SU-DHL-6 (cell line): ENCODE measurements at regions not wholly inside any gene's neighbourhood (a gene's known extent, or its start where the extent isn't known, plus 50 kb on each side); places are given as distances from the start of the nearest gene placed in this dataset.

ENCODE experiments used
- H2AFZ ChIP-seq: fragments of 200-600 bp; sonication (generic); 2 replicates; pipeline ENCODE4 v1.6.1; 2014; ENCODE audit warnings: low read depth, mild to moderate bottlenecking, moderate library complexity, mixed read lengths, antibody characterized with exemption, low read length; ENCODE audit not compliant: severe bottlenecking
- H3F3A ChIP-seq: fragments of 200-600 bp; shearing (Covaris generic); 2 replicates; pipeline ENCODE4 v1.6.0; 2016; ENCODE audit warnings: antibody characterized with exemption, mild to moderate bottlenecking; ENCODE audit not compliant: insufficient read depth
- H3K27ac ChIP-seq: fragments of 200-600 bp; sonication (generic); 2 replicates; pipeline ENCODE4 v1.5.1; 2016; ENCODE audit warnings: low read depth, mild to moderate bottlenecking, low read length, moderate library complexity, mixed read lengths
- H3K27me3 ChIP-seq: fragments of 200-600 bp; sonication (generic), shearing (Covaris generic); 2 replicates; pipeline ENCODE4 v1.6.0; 2014; ENCODE audit warnings: mild to moderate bottlenecking, low read length
- H3K36me3 ChIP-seq: fragments of 200-600 bp; sonication (generic); 2 replicates; pipeline ENCODE4 v1.6.1; 2014; ENCODE audit warnings: mild to moderate bottlenecking, low read length, mixed read lengths
- H3K4me2 ChIP-seq: fragments of 300-600, 200-600 bp; shearing (Covaris generic), sonication (generic); 2 replicates; pipeline ENCODE4 v1.6.0; 2014; ENCODE audit warnings: low read length, low read depth, mild to moderate bottlenecking; ENCODE audit not compliant: poor library complexity, severe bottlenecking
- H3K4me3 ChIP-seq: fragments of 200-600 bp; sonication (generic); 2 replicates; pipeline ENCODE4 v1.5.1; 2014; ENCODE audit warnings: antibody characterized with exemption, low read length, mild to moderate bottlenecking, mixed read lengths; ENCODE audit not compliant: insufficient read depth, poor library complexity, severe bottlenecking
- H3K79me2 ChIP-seq: fragments of 200-600 bp; sonication (generic); 2 replicates; pipeline ENCODE4 v1.6.1; 2014; ENCODE audit warnings: mild to moderate bottlenecking, low read length, moderate library complexity; ENCODE audit not compliant: insufficient read depth
- H3K9ac ChIP-seq: fragments of 200-600 bp; sonication (generic); 2 replicates; pipeline ENCODE4 v1.7.0; 2014; ENCODE audit warnings: mild to moderate bottlenecking, low read length
- H3K9me2 ChIP-seq: fragments of 200-600 bp; sonication (generic); replicated peaks from 2 replicates; pipeline ENCODE4 v1.6.1; 2014; ENCODE audit warnings: low read length; ENCODE audit not compliant: insufficient read depth
- H3K9me3 ChIP-seq: fragments of 200-600 bp; sonication (generic); 2 replicates; pipeline ENCODE4 v1.6.1; 2014; ENCODE audit warnings: low read length, mixed read lengths; ENCODE audit not compliant: insufficient read depth
- H4K20me1 ChIP-seq: fragments of 200-600 bp; sonication (generic); 2 replicates; pipeline ENCODE4 v1.6.1; 2014; ENCODE audit warnings: low read depth, mild to moderate bottlenecking, antibody characterized with exemption, low read length, moderate library complexity, mixed read lengths
- EZH2phosphoT487 ChIP-seq: fragments of 200-600 bp; sonication (generic), shearing (Covaris generic); conservative IDR thresholded peaks from 2 replicates; pipeline ENCODE4 v1.6.1; 2018; ENCODE audit warnings: mild to moderate bottlenecking, antibody characterized with exemption, low read length, moderate library complexity, mixed read lengths
- TF ChIP-seq, protein P1 (sequence below): fragments of 200-600 bp; sonication (generic); IDR thresholded peaks from one replicate; pipeline ENCODE4 v1.5.1; 2017; ENCODE audit warnings: antibody characterized with exemption, mild to moderate bottlenecking, low read length, moderate library complexity; ENCODE audit not compliant: insufficient read depth, poor library complexity, severe bottlenecking

DNA sequence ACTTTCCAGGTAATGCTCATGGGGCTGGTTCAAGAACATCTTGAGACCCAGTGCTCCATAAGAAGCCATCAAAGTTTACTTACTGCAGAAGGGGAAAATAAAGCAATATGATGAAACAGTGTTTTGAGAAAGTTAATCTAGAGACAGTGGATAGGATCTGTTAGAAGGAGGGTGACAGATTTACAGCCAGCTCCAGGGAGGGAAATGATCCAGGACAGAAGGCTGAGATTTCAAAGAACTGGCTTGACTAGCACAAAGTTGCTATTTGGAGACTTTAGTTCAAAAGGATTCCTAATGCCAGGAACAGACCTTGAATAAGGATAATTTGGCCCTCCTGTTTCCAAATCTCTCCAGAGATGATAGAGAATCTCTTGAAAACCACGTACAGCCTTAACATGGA is 166.5 kb upstream of the NECTIN3 start:
- no peaks in the 10 kb centered on the region for H4K20me1 ChIP-seq
- H3K9me3 ChIP-seq, result no peaks in the 10 kb centered on the region
- H3K79me2 ChIP-seq, result no peaks in the 10 kb centered on the region
- no peaks in the 10 kb centered on the region for H3K36me3 ChIP-seq
- H3F3A ChIP-seq, result no peaks in the 10 kb centered on the region
- TF ChIP-seq EZH2phosphoT487, result no peak
- TF ChIP-seq, protein P1, sequence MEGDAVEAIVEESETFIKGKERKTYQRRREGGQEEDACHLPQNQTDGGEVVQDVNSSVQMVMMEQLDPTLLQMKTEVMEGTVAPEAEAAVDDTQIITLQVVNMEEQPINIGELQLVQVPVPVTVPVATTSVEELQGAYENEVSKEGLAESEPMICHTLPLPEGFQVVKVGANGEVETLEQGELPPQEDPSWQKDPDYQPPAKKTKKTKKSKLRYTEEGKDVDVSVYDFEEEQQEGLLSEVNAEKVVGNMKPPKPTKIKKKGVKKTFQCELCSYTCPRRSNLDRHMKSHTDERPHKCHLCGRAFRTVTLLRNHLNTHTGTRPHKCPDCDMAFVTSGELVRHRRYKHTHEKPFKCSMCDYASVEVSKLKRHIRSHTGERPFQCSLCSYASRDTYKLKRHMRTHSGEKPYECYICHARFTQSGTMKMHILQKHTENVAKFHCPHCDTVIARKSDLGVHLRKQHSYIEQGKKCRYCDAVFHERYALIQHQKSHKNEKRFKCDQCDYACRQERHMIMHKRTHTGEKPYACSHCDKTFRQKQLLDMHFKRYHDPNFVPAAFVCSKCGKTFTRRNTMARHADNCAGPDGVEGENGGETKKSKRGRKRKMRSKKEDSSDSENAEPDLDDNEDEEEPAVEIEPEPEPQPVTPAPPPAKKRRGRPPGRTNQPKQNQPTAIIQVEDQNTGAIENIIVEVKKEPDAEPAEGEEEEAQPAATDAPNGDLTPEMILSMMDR, result no peak
- no peaks in the 10 kb centered on the region for H3K27me3 ChIP-seq
- H3K9ac ChIP-seq, result no peak overlapping the region
- H3K9me2 ChIP-seq, result no peaks in the 10 kb centered on the region
- H2AFZ ChIP-seq, result no peak overlapping the region
- no peak overlapping the region for H3K27ac ChIP-seq
- no peak overlapping the region for H3K4me2 ChIP-seq
- H3K4me3 ChIP-seq, result no peak overlapping the region

DNA sequence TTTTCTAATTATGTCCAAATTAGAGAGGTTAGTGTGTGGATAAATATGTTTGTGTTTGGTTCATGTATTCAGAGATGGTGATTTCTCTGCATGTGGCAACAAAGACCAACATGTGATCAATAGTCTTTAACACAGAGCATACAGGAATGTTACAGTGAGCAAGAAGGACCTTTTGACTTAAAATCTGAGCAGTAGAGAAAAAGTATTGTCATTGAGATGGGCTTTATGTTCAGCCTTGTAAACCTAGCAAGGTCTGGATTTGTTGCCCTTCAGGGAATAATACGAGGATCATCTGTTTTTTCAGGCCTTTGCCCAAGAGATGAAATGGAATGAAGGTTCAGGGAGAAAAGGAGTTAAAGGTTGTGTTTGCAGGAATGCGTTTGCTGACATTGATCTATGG is 161.8 kb upstream of the NECTIN3 start:
- H3K27ac ChIP-seq, result no peak overlapping the region
- no peaks in the 10 kb centered on the region for H3K9me2 ChIP-seq
- H3K36me3 ChIP-seq, result no peaks in the 10 kb centered on the region
- TF ChIP-seq, protein P1, result no peak
- no peak for TF ChIP-seq EZH2phosphoT487
- H2AFZ ChIP-seq, result no peak overlapping the region
- no peak overlapping the region for H3K4me3 ChIP-seq
- H3F3A ChIP-seq, result no peaks in the 10 kb centered on the region
- no peak overlapping the region for H3K4me2 ChIP-seq
- no peaks in the 10 kb centered on the region for H4K20me1 ChIP-seq
- H3K79me2 ChIP-seq, result no peaks in the 10 kb centered on the region
- no peak overlapping the region for H3K9ac ChIP-seq
- no peaks in the 10 kb centered on the region for H3K9me3 ChIP-seq
- H3K27me3 ChIP-seq, result no peaks in the 10 kb centered on the region

DNA sequence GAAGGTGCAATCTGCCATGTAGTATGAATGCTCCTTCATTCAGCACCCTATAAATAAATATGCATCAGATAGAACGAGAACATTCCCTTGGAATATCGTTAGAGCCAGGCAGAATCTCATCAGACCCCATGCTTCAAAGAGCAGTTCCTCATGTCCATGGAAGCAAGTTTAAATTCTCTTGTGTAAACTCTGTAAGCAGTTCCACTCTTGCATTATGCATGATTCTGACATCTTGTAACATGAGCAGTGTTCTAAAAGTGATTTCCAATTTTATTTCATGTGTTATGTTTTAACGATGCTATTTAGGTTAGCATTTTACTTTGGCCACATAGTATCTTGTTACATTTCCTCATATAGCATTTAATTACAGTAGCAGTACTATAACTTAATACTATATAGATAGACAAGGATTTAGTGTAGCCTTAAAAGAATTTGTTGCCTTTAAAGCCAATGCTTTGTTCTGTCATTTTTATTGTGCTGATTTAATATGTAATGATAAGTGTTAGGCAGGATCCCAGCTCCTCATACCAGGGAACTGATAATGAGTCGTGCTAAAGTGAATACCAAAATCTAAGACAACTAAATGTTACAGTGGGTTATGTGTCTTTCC is 161.2 kb upstream of the NECTIN3 start:
- H3K27me3 ChIP-seq, result no peaks in the 10 kb centered on the region
- no peaks in the 10 kb centered on the region for H3F3A ChIP-seq
- no peaks in the 10 kb centered on the region for H3K9me3 ChIP-seq
- no peak overlapping the region for H3K27ac ChIP-seq
- H3K79me2 ChIP-seq, result no peaks in the 10 kb centered on the region
- H3K9me2 ChIP-seq, result no peaks in the 10 kb centered on the region
- no peak overlapping the region for H3K4me2 ChIP-seq
- H3K9ac ChIP-seq, result no peak overlapping the region
- no peaks in the 10 kb centered on the region for H3K36me3 ChIP-seq
- H3K4me3 ChIP-seq, result no peak overlapping the region
- TF ChIP-seq EZH2phosphoT487, result no peak
- TF ChIP-seq, protein P1, result no peak
- no peak overlapping the region for H2AFZ ChIP-seq
- H4K20me1 ChIP-seq, result no peaks in the 10 kb centered on the region
